Upper lobe of left lung (tissue), 6 donors: ENCODE measurements at regions not wholly inside any gene's neighbourhood (a gene's known extent, or its start where the extent isn't known, plus 50 kb on each side); places are given as distances from the start of the nearest gene placed in this dataset.

Experiments
- ATAC-seq, 2 donors: fragments of 200-7000 bp; cut with Tn5 transposase; one replicate each; pipeline ENCODE4 v1.9.1; 2022; ENCODE audit warnings: mild to moderate bottlenecking in 2 of 2, moderate library complexity in 2 of 2; ENCODE audit not compliant: low FRiP score in 2 of 2
- DNase-seq, 2 donors: peaks; one replicate each; pipeline ENCODE4 v3.0.0-alpha.2; 2019 to 2020
- H3K27ac ChIP-seq, 4 donors: fragments of 200-600 bp; sonication (generic); one replicate each; pipeline ENCODE4 v1.5.1; 2016 to 2019
- H3K27me3 ChIP-seq, 4 donors: fragments of 200-600 bp; sonication (generic); one replicate each; pipeline ENCODE4 v1.5.1; 2017 to 2019
- H3K36me3 ChIP-seq, 4 donors: fragments of 200-600 bp; sonication (generic); one replicate each; pipeline ENCODE4 v1.5.1; 2016 to 2019
- H3K4me1 ChIP-seq, 4 donors: fragments of 200-600 bp; sonication (generic); one replicate each; pipeline ENCODE4 v1.5.1; 2018 to 2019
- H3K4me3 ChIP-seq, 4 donors: fragments of 200-600 bp; sonication (generic); one replicate each; pipeline ENCODE4 v1.5.1; 2017 to 2019; ENCODE audit warnings: mild to moderate bottlenecking in 2 of 4, moderate library complexity in 1 of 4
- H3K9me3 ChIP-seq, 4 donors: fragments of 200-600 bp; sonication (generic); one replicate each; pipeline ENCODE4 v1.5.1; 2018 to 2019
- EP300 ChIP-seq, 4 donors: sonication (generic); formaldehyde crosslinking; IDR thresholded peaks; one replicate each; pipeline ENCODE4 v1.5.1; 2017; ENCODE audit warnings: antibody characterized with exemption in 4 of 4, control low read depth in 2 of 4
- POLR2A ChIP-seq, 4 donors: fragments of 450-650 bp; IDR thresholded peaks; one replicate each; pipeline ENCODE4 v1.5.1; 2016 to 2017; ENCODE audit warnings: antibody characterized with exemption in 4 of 4, mild to moderate bottlenecking in 2 of 4
- POLR2AphosphoS5 ChIP-seq, 2 donors: sonication (generic); formaldehyde crosslinking; IDR thresholded peaks; one replicate each; pipeline ENCODE4 v1.5.1; 2017; ENCODE audit warnings: antibody characterized with exemption in 2 of 2
- WGBS, 2 donors: methylation state at CpG; one replicate each; pipeline ENCODE4 v1.1.5; 2017 to 2018; 5-methylcytosine and 5-hydroxymethylcytosine counted together
- TF ChIP-seq, protein P1 (sequence below), 6 experiments: fragments of 450-650 bp in 4 of 6; fragments of 200-600 bp in 2 of 6; sonication (generic) in 2 of 6; IDR thresholded peaks; one replicate each; pipeline ENCODE4 v1.5.1; 2016 to 2019; ENCODE audit warnings: antibody characterized with exemption in 6 of 6
- donor health status: DM: no; HTN: no; CAD: no; lungs with moderate emphysema.
- donor health status: DM: no; HTN: yes; CAD: no; lungs with severe emphysema.

GRCh38 chr12:126432780-126433179 lies 1367.5 kb downstream of the AACS start:
- DNase-seq, result no peak
- H3K4me1 ChIP-seq, result no peaks in the 10 kb centered on the region
- no peak overlapping the region for H3K27ac ChIP-seq
- WGBS, 2 donors, result 71 to 82% methylated on average over 1 of the region's 1 CpG
- no peaks in the 10 kb centered on the region for H3K27me3 ChIP-seq
- TF ChIP-seq, protein P1, sequence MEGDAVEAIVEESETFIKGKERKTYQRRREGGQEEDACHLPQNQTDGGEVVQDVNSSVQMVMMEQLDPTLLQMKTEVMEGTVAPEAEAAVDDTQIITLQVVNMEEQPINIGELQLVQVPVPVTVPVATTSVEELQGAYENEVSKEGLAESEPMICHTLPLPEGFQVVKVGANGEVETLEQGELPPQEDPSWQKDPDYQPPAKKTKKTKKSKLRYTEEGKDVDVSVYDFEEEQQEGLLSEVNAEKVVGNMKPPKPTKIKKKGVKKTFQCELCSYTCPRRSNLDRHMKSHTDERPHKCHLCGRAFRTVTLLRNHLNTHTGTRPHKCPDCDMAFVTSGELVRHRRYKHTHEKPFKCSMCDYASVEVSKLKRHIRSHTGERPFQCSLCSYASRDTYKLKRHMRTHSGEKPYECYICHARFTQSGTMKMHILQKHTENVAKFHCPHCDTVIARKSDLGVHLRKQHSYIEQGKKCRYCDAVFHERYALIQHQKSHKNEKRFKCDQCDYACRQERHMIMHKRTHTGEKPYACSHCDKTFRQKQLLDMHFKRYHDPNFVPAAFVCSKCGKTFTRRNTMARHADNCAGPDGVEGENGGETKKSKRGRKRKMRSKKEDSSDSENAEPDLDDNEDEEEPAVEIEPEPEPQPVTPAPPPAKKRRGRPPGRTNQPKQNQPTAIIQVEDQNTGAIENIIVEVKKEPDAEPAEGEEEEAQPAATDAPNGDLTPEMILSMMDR (IDR thresholded peaks at IDR 0.05), result no peak
- TF ChIP-seq POLR2A (IDR thresholded peaks at IDR 0.05) (no peak), POLR2AphosphoS5 (IDR thresholded peaks at IDR 0.05) (no peak), EP300 (IDR thresholded peaks at IDR 0.05) (no peak)
- H3K9me3 ChIP-seq, result peaks cover 0 to 5% (median 0%) of the 10 kb centered on the region in 4 donors
- no peaks in the 10 kb centered on the region for H3K36me3 ChIP-seq
- ATAC-seq, result no peak
- no peak overlapping the region for H3K4me3 ChIP-seq

DNA sequence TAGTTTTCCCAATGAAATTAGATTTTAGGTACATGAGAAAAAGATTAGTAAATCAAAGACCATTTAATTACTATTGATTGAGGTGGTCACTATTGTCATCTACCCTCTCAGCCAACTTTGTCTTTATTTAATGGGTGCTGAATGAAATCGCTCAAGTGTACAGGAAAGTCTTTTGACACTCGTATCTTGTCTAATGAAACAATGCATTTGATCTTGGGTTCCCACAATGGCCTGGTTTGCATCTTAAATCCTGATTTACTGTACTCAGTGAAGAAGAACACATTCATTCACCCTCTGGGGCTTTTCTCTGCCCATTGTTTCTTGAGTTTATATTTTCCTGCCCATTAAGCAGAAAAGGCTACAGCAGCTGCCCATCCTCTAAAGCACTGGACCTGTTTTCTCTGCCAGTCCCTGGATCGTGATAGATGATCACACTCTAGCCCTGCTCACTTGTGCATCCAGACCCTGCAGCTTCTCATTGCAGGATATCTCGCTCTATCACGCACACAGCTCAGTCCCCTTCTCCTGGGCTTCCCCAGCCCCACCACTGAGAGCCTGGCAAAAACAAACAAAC lies 1369.3 kb downstream of the AACS start:
- Histone ChIP-seq H3K27ac (no peak overlapping the region), H3K9me3 (peaks cover 0 to 3% (median 0%) of the 10 kb centered on the region in 4 donors), H3K4me1 (no peaks in the 10 kb centered on the region), H3K4me3 (no peak overlapping the region), H3K36me3 (no peaks in the 10 kb centered on the region), H3K27me3 (no peaks in the 10 kb centered on the region)
- ATAC-seq (no peak), DNase-seq (no peak)
- WGBS, 2 donors, result 80 to 85% methylated on average over 5 of the region's 5 CpGs
- TF ChIP-seq POLR2AphosphoS5 (IDR thresholded peaks at IDR 0.05) (no peak), POLR2A (IDR thresholded peaks at IDR 0.05) (no peak)

DNA sequence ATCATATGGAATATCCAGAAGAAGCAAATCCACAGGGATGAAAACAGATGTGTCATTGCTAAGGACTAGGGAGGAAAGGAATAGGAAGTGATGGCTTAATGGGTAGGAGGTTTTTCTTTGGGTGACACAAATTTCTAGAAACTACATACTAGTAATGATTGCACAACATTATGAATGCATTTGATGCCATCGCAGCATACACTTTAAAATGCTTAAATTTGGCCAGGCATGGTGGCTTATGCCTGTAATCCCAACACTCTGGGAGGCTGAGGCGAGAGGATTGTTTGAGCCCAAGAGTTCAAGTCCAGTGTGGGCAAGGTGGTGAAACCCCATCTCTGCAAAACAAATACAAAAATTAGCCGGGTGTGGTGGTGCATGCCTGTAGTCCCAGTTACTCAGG lies 1370.8 kb downstream of the AACS start:
- Histone ChIP-seq H3K27me3 (no peaks in the 10 kb centered on the region), H3K36me3 (no peaks in the 10 kb centered on the region), H3K9me3 (no peaks in the 10 kb centered on the region), H3K4me1 (no peaks in the 10 kb centered on the region), H3K4me3 (no peak overlapping the region), H3K27ac (no peak overlapping the region)
- TF ChIP-seq, protein P1 (IDR thresholded peaks at IDR 0.05), result no peak
- no peak for TF ChIP-seq POLR2A (IDR thresholded peaks at IDR 0.05)
- no peak for TF ChIP-seq POLR2AphosphoS5 (IDR thresholded peaks at IDR 0.05)
- no peak for TF ChIP-seq EP300 (IDR thresholded peaks at IDR 0.05)
- WGBS, 2 donors, result 77 to 84% methylated on average over 3 of the region's 3 CpGs
- no peak for ATAC-seq
- DNase-seq, result no peak

DNA sequence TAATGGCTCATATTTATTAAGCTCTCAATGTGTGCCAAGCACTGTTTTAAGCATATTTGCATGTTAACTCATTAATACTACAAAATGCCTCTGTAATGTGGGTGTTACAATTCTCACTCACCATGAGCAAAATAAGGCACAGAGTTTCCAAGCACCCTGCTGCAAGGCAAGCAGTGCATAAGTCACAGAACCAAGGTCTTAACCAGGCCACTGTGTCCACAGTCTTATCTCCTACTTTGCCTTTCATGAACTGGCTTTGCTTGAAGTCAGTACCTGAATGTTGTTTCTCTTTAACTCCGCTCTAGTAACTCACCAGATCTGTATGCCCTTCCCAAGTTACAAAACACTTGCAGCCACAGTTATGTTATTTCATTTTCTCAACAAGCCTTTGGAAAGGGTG lies 1372.7 kb downstream of the AACS start:
- TF ChIP-seq POLR2A (IDR thresholded peaks at IDR 0.05), result no peak
- TF ChIP-seq POLR2AphosphoS5 (IDR thresholded peaks at IDR 0.05), result no peak
- TF ChIP-seq, protein P1 (IDR thresholded peaks at IDR 0.05), result no peak
- no peak for TF ChIP-seq EP300 (IDR thresholded peaks at IDR 0.05)
- Histone ChIP-seq H3K4me1 (no peaks in the 10 kb centered on the region), H3K27me3 (no peaks in the 10 kb centered on the region), H3K9me3 (no peaks in the 10 kb centered on the region), H3K4me3 (no peak overlapping the region), H3K36me3 (no peaks in the 10 kb centered on the region), H3K27ac (no peak overlapping the region)
- ATAC-seq (no peak), DNase-seq (no peak)
- WGBS, 2 donors, result 70 to 95% methylated on average over 1 of the region's 1 CpG

GRCh38 chr12:126443977-126444376 lies 1378.7 kb downstream of the AACS start:
- Histone ChIP-seq H3K9me3 (peaks cover 0 to 6% (median 0%) of the 10 kb centered on the region in 4 donors), H3K4me1 (no peaks in the 10 kb centered on the region), H3K4me3 (no peak overlapping the region), H3K27ac (no peak overlapping the region), H3K27me3 (no peaks in the 10 kb centered on the region), H3K36me3 (no peaks in the 10 kb centered on the region)
- no peak for TF ChIP-seq POLR2AphosphoS5 (IDR thresholded peaks at IDR 0.05)
- TF ChIP-seq POLR2A (IDR thresholded peaks at IDR 0.05), result no peak
- TF ChIP-seq, protein P1 (IDR thresholded peaks at IDR 0.05), result no peak
- no peak for TF ChIP-seq EP300 (IDR thresholded peaks at IDR 0.05)
- 81% methylated on average over 7 of the region's 7 CpGs for WGBS, 2 donors
- ATAC-seq (no peak), DNase-seq (no peak)
